RPMI7951 (cell line): ENCODE measurements at regions not wholly inside any gene's neighbourhood (a gene's known extent, or its start where the extent isn't known, plus 50 kb on each side); places are given as distances from the start of the nearest gene placed in this dataset.
"Not testable (repeated sequence)": the region's sequence is repeated elsewhere in the genome, so short reads cannot be mapped to it uniquely, and the experiment has no call there.

Experiments
- DNase-seq: peaks from one replicate; pipeline ENCODE4 v3.0.0-alpha.2; 2012; ENCODE audit warnings: low read depth

DNA sequence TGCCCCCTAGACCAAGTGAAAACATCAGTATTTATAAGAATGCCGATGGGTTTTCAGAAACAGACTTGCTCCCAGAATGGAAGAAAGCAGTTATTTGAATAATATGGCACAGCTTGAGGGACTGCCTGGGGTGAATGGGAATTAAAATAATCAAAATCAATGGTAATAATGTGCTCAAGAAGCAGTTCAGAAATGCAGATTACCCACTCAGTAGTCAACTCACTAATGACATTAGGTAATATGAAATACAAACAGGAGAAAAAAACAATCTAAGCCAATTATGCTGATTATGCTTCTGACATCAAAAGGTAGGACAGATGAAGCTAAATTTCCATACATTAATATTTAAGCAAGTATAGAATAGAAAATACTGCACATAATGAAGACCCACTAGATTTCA lies 179.3 kb downstream of the ENC1 start:
- DNase-seq = no peak

- no peak for DNase-seq
Measured at GRCh38 chr5:74460694-74461093, 179.8 kb downstream of the ENC1 start.

DNA sequence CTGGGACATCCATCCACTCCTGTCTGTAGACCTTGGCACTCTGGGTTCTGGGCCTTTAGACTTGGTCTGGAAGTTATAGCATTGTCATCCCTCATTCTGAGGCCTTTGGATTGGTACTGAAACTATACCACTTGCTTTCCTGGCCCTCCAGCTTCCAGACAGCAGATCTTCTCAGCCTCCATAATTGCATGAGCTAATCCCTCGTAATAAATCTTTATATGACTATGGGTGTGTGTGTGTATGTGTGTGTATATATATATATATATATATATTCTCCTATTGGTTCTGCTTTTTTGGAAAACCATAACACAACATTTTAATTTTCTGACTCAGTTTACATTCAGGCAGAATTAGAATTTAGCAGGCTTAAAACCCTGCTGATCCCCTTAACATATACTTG lies 180.5 kb downstream of the ENC1 start:
- no peak for DNase-seq

GRCh38 chr5:74457876-74458275 lies 182.7 kb downstream of the ENC1 start:
- DNase-seq = no peak

DNA sequence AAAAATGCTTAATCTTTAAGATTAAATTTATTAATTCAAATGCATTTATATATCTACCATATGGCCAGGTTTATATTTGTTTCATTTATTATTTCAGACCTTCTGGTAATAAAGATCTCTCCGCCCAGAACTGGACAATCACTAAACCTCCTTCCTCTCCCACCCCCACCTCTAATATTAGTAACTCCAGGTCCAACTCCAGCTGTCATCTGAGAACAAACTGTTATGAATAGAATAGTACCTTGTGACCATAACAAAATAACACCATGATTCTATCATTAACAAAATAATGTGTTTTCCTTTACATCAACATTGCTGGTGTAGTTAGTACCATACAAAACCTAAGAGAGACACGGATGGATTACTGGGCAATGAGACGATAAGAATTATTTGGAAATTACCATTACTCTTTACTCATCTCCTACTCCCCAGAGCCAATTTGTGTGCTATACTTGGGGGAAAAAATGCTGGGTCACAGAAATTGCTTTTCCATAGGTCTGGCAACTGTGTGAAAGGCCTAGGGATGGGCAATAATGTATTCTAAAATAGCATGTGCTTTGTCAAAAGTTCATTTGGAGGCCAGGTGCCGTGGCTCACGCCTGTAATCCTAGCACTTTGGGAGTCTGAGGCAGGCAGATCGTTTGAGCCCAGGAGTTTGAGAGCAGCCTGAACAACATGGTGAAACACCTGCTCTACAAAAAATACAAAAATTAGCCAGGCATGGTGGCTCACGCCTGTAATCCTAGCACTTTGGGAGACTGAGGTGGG lies 186.1 kb downstream of the ENC1 start:
- DNase-seq = no peak

DNA sequence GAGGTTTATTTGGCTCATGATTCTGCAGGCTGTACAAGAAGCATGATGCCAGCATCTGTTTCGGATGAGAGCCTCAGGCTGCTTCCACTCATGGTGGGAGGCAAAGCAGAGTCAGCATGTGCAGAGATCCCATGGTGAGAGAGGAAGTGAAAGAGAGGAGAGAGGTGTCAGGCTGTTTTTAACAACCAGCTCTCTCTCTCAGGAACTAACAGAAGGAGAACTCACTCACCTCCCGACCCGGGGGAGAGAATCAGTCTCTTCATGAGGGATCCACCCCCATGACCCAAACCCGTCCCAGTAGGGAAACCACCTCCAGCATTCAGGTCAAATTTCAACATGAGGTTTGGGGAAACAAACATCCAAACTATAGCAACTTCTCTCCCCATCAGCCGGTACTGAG lies 187.7 kb downstream of the ENC1 start:
- DNase-seq = no peak

GRCh38 chr5:74450095-74450494 lies 190.4 kb downstream of the ENC1 start:
- DNase-seq = no peak

DNA sequence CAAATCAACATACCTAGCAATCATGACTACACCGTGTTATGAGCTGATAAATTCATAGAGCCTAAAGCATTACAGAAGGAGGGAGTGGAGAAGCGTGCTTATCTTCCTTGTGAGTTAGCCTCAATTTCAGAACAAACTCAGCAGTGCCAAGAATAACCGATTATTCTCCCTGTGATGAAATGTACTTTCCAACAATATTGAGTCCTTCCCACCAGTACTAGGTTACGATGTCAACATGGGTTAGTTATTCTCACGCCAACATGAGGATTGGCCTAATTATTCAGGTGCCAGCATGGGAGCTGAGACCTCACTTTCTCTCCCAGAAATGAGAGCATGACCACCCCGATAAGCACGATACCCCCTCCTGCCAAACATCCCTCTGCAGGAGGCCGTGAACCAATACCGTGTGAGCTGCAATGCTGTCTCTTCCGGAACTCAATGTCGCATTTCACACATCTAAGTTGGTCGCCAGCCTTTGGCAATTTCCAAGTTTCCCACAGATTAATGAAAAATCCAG lies 193.7 kb downstream of the ENC1 start:
- no peak for DNase-seq

GRCh38 chr5:74442466-74442865 lies 198.1 kb downstream of the ENC1 start:
- DNase-seq = no peak

DNA sequence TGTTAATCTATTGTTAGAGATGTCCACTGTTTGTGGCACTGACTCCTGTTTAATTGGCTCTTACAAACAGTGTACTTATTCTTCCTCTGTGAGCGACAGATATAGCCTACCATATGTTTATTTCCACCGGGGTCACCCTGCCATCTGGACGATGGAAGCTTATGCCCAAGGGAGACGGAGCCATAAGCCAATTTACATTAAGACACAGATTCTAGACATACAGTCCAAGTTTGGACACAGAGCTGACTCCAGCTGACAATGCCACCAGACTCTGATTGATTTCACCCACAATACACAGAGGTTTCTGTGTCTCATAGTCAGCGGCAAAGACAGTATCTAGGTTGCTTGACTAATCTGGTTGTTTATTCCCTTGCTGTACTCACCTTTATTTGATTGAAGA lies 198.9 kb downstream of the ENC1 start:
- no peak for DNase-seq

DNA sequence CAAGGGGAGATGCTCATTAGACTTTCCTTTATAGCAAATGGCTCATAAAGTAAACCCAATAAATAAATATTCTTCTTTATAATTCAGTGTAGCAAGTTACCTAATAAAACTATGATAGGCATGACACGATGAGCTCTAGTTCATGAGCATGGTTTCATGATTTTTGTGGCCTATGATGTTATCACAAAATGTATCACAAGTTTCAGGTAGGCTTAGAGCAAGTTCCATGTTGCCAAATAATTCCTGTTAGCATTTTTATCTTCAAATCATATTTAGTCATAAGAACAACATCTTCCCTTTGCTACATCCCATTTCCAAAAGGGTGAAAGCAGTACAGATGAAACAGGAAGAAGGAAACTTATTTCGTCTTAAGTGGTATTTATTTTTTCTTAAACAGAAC lies 200.2 kb downstream of the ENC1 start:
- DNase-seq = no peak

DNA sequence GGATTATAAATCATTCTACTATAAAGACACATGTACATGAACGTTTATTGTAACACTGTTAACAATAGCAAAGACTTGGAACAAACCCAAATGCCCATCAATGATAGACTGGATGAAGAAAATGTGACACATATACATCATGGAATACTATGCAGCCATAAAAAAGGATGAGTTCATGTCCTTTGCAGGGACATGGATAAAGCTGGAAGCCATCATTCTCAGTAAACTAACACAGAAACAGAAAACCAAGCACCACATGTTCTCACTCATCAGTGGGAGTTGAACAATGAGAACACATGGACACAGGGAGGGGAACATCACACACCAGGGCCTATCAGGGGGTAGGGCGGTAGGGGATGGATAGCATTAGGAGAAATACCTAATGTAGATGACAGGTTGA lies 202.7 kb downstream of the ENC1 start:
- not testable (repeated sequence) for DNase-seq

- DNase-seq = no peak
Measured at GRCh38 chr5:74433896-74434829, 206.4 kb downstream of the ENC1 start.

DNA sequence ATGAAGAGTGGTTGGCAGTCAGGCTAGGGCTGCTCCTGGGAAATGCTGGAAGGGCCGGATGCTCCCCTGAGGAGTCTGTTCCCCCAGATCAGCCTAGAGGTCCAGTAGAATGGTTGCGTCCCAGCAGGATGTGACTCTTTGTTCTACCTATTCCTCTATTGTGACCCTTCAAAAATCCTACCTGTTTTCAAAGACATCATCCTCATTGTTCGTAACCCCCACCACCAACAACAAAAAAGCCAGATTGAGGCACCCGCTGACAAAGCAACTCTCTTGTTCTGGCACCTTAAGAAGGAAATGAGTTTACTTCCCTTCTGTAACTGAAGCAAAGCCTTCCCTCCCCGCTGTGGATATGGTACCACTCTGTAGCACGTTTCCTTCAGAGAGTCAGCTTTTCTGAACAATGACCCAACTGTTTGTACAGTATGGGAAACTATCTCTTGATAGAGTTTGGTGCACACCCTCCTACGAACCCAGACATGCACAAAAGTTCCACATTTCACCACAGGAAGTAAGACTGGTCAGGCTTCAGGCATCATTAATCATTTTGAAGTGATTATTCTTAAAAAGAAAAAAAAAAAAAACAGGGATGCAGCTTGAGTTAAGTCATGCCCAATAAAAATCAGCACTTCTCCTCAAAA lies 207.2 kb downstream of the ENC1 start:
- DNase-seq = peak; percentile 75

DNA sequence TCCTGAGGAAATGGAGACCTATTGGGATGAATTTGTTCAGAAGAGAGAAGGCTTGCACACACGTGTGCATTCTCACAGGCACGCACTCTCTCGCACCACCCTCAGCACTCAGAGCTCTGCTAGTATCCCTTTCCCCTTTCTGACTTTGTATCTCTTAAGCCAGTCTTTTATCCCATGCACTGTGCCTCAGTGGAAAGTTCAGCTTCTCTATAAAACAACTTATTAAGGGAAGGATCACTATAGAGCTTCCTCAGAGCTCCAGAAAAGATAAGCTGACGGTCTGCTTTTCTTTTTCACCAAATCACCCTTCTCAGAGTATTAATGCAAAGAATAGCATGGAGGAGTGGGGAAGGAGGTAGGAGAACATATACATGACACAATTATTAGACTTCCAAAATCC lies 207.8 kb downstream of the ENC1 start:
- DNase-seq = no peak

DNA sequence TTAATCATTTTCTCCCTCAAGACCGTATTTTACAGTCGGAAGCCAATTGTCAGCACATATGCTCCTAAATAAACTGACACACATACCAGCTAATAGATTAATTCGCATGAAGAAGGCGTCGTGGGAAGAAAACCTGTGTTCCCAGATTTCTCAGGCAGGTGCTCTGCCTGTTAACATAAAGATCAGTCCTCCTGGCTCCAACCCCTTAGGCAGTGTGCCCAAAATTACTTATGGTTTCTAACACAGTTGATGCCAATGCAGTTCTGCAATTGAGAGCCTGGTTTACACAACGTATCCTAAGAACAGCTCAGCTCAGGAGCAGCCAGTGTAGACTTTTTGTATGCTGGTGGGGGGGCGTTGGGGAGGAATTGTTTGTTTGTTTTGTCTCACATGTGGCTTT lies 208.3 kb downstream of the ENC1 start:
- no peak for DNase-seq

GRCh38 chr5:74431290-74431669 lies 209.2 kb downstream of the ENC1 start:
- DNase-seq = no peak

DNA sequence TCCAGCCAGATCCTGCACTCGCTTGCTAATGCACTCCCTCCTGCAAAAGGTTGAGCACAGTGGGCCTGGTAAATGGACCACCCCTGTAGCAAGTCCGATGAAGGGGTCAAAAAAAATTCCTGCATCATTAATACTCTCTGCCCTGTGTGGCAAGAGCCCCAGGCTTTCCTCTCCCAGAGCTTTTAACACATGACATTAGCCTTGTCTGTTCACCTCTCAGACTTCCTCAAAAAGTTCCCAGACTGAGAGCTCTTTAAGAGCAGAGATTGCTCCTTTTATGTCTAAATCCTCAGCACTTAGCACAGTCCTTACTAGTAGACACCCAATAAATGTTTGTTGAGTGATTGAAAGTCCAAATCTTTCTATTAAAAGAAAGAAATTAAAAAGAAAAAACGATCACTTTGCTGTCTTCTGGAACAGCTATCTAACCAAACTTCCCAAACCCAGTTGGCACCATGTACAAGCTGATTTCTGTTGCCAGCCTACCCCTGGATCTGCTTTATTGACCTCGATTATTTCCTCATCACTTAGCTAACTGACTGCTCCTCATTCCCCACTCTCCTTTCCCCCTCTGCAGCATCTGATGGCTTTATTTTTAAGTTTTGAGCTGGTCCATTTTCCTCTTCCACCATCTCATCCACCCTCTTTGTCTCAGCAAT lies 209.8 kb downstream of the ENC1 start:
- DNase-seq = no peak

DNA sequence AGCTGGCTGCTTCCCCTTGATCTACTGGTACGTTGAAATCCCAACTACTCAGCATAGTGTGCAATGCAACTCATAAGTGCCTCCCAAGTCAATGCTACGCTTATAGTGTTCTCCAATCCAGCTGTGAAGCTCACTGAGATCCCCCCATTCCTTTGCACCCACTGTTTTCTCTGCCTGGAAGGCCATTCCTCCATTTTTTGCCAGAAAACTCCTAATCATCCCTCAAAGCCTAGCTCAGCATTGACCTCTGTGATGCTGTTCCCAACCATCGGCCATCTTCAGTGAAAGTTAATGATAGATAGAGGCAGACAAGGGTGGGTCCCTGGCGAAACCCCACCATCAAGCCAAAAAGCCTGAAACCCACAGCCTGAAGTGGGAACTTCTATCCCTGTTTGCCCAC lies 211.0 kb downstream of the ENC1 start:
- no peak for DNase-seq

GRCh38 chr5:74428876-74429275 lies 211.7 kb downstream of the ENC1 start:
- DNase-seq = no peak

DNA sequence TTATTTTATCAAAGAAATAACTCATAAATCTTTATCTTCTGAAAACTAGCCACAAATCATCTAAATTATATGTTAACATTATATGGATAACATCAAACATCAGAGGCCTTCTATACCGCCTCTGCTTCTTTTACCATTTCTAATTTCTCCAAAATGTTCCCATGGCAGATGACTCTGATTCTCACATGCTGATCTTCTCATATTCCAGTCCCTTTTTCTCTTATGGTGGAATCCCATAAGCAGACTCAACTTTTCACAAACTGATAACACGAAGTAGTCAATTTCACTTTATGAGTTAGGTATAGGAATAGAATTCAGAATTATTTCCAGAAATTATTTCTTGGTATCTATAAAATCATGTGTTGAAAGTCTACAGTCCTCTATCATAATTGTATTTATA lies 212.3 kb downstream of the ENC1 start:
- DNase-seq = no peak

- no peak for DNase-seq
Measured at GRCh38 chr5:74426506-74426905, 214.0 kb downstream of the ENC1 start.
